GM19023 (cell line): ENCODE measurements at regions not wholly inside any gene's neighbourhood (a gene's known extent, or its start where the extent isn't known, plus 50 kb on each side); places are given as distances from the start of the nearest gene placed in this dataset.

Source experiments
- ATAC-seq: cut with Tn5 transposase; IDR thresholded peaks from one replicate; pipeline ENCODE4 v1.9.1; 2021; ENCODE audit warnings: mild to moderate bottlenecking, moderate library complexity; ENCODE audit not compliant: unreplicated experiment

DNA sequence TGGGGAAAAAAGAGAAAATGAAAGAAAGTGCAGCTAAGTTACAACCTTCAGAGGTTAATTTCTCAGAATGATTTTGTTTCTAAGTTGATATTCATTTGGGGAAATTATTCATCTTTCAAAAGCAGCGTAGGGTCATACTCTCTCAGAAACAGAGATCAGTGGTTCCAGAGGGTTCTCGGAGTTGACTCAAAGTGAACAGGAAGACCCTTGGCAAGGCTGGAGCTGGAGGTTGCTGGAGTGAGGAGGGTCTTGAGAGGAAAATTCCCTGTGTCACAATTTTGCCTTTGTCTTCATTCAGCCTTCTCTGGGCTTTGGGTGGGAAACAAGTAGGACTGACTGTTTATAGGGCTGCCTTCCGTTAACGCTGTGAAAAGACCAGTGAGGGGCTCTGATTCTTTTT lies 168.2 kb downstream of the ICOS start:
- ATAC-seq, result no peak

DNA sequence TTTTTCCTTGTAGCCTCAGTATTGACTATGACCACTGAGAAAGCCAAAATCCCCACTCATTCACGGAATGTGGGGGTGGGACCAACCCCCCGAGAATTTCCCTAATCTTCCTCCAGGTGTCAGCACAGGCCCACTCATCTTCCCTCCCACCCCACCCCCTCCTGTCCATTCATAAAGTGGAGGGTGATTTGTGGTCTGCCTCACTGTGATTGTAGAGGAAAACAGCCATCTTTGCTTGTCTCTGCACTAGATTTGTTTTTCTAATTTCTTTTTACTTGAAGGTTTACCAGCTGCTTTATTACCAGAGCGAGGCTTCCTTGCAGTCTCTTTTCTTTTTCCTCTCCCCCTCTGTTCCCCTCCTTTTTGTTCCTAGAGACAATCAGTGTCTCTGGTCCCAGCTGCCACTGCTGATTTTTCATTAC lies 171.8 kb downstream of the ICOS start:
- ATAC-seq, result no peak

DNA sequence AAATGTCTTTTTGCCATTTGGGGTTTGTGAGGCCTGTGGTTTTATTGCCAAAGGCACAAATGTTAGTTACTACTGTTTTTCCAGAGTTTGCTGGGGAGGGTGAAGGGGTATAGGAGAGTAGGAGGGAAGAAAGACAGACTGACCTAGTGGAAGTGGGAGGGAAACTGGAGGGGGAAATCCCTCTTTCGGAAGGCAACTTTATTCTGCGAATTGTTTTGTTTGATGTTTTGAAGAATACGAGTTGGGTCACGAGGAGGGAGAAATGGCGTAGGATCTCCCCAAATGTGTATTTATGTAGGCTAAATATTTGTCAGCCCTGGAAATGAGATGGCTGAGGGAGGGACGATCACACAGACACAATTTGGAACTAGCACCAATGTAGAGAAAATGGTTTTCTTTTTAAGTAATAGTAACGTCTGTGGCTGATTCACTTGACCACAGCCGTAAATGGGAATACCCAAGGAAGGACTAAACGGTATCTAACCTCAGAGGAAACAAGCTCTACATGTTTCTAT lies 172.3 kb downstream of the ICOS start:
- ATAC-seq, result no peak

DNA sequence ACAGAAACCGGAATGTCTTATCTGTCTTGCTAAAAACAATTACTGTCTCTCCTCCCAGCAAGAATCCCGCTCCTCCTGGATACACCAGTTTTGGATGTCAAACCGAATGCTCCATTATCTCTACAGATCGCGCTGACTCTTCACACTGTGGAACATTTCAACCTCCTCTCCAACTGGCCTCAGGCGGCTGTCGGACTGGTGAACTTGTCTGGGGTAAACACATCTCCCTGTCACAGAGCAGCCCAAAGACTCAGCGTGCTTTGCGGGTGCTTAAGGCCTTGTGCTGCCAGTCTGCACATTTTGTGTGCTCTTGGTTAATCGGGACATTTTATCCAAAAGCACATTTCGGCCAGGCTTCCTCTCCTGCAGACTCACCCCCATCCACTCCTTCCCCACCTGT lies 173.1 kb downstream of the ICOS start:
- no peak for ATAC-seq

DNA sequence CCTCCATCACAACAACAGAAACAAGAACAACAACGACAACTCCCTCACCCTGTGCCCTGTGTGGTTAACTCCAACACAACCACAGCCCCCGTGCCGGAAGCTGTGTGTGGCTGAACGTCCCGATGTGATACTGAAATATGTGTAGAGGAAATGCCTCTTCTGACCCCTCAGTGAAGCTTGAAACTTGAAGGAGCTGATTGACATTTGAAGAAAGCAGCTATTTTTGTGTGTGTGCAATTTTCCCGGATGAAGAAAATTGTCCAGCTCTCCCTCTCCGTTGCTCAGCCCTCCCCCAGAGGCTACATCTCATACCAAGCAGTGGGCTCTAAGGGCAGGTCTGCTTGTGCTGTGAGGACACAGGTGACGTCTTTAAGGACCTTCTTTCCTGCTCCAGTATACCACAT lies 173.8 kb downstream of the ICOS start:
- peak; percentile 88 for ATAC-seq

DNA sequence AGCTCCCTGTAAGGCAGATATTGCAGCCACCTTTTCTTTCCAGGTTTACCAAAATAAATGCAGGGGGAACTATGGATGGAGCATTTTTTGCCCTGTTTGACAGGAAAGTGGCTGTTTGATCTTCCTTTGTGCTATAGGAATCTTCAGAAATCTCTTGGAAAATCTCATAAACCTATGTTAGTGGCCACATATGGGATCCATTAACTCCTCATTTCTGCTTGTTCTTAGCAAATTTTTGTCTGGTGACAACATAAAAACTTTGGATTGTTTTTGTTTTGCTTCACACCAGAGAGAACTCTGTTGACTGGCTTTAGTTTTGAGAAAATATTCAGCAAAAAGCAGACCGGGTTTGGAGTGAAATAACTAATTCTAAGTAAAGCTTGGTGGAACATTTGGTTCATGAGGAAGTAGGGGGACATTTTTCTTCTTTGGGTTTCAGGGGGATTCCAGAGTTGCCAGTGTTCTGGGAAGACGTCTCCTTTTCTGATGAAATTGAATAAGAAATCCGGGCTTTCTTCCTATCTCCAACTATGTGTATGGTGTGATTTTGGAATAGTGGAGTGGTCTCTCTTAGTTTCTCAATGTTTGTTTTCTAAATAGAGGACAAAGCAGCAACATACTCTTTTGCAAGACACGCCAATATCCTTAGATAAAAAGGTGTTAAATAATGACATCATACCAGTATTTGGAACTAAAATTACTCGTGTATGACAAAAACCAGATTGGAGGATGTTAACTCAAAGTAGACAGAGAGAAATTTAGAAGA lies 174.4 kb downstream of the ICOS start:
- ATAC-seq, result no peak

DNA sequence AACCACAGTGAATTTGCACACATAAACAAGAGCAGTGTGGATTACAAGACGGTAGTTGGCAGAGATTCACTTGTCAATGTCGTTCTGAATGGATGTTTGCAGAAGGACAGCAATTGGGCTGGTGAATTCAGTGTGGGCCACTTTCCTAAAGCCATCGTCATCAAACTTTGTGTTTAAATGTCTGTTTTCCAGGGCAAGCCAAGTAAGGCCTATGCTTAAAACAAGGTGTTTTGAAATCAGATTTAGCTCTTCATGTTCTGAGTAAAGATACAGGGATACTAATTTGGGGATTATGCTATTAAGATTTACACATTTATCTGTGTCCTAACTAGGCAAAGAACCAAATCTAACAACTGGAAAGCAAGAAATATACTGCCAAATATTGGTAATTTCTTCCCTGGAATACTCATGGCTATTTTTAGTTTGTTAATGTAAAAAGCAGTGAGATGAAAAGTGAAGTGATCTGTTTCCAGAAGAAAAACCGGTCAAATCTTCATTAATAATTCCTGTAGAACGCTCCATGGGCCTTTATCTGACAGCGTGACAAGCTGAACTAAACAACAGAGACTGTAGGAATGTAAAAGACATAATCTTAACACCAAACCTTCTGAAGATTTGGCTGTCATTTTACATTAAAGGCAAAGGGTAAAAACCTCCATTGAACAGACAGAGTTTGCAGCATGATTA lies 175.7 kb downstream of the ICOS start:
- ATAC-seq, result no peak

DNA sequence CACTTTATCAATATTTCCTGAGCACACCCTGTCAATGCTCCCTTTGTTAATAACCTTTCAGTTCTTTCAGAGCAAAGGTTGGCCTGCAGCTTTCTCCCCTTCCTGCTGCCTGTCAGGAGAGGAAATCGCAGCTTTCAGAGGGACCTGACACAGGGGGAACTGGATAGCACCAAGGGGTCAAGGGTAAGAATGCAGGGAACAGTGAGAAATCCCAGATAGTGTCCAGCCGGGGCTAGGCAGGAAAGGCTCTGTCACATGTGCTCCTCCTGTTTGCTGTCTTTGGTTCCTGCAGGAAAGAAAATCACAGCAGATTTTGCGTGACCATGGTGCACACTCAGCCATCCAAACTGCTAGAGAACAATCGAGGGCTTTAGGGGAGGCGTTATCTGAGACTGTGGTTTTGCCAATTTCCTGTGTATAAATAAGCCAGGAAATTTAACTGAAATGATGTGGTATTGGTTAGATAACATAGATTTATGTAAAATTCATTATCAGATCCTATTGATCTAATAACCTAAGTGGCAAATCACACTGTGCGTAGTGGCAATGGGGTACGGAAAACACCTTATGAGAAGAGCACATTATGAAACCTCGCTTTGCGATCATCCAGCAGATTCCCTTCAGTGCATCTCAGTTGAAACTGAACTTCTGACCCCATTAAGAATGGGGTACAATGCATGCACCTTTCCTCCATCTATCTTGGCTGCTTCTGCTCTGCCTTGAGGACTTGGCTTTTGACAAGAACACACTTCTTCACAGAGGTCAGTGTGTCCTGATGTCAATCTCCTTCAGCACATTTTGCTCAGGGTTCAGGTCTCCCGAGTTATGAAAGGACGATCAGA lies 178.0 kb downstream of the ICOS start:
- ATAC-seq, result no peak

DNA sequence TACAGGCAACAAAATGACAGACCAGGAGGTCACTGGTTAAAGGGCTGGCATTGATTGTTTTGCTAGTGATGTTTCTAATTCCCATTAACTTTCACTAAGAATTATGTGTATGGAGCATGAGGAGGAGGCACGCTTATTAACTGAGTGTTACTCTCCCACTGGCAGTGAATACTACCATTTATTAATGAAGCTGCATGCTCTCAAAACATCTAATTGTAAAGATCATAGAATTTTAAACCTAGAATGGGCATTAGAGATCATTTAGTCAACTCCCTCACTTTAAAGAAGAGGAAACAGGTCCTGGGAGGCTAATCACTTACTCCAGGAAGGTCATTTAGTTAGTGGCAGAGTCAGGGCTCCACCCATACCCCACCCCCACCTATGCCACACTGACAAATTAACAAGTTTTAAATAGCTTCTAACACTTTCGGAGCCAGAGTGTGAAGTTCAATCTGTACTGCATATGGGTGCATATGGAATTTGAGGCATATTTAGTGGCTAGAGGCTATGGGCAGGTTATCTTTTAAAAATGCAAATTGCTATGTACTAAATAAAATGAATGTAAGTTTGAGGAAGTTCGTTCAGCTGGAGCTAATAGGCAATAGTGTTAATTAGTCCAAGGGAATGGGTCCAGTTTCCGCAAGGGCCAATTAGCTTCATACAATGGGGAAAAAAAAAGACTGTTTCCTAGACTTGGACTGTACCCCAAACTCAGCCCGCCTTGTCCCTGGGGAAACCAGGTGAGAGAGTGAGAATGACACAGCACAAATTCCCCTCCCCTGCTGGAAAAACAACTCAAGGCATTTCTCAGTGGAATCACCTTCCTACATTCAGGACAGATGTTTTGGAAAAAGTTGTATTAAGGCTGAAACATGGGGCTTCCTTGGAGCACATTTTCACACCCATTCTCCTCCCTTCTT lies 178.8 kb downstream of the ICOS start:
- ATAC-seq, result no peak

DNA sequence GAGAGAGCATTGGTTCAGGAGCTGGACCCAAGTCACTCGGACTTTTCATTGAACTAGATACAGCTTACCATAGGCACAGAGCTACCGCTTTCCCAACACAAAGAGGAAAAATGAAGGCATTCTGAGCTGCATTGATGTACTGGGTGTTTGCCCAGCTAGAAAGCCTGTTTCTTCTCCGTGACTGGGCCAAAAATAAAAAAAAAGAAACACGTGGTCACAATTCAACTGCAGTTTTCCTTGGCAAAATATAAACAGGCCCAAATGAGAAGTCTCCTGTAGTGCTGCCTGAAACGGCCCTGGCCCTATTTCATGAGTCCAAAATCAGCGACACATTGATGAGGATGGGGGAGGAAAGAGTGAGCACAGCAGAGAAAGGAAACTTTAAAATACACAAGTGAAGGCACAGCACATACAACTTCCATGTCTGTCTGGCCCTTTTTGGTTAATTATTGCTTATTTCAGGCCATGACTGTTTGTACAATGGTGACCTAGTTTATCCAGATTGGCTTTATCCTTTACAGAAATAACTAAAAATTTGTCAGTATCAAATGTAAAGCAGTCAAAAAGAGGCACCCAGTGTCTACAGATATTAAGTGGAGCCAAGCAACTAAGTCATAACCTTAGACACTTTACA lies 179.7 kb downstream of the ICOS start:
- no peak for ATAC-seq

DNA sequence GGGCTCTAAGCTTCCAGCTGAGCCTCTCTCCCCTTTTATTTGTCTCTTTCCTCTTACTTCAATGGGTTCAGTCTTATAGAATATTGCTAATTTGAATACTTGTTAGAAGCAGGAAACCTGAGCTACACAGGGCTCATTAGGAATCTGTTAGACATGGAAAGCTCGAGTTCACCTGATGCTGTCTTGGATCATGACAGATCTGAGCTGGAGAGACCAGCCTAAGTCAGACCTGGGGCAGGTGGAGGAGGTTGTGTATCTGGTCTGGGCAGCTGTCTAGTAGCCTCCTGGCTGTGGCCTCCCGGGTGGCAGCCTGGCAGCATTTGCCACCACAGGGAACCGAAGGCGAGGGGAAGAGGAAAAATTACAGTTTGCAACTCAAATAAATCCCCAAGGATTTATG lies 185.9 kb downstream of the ICOS start:
- ATAC-seq, result no peak

DNA sequence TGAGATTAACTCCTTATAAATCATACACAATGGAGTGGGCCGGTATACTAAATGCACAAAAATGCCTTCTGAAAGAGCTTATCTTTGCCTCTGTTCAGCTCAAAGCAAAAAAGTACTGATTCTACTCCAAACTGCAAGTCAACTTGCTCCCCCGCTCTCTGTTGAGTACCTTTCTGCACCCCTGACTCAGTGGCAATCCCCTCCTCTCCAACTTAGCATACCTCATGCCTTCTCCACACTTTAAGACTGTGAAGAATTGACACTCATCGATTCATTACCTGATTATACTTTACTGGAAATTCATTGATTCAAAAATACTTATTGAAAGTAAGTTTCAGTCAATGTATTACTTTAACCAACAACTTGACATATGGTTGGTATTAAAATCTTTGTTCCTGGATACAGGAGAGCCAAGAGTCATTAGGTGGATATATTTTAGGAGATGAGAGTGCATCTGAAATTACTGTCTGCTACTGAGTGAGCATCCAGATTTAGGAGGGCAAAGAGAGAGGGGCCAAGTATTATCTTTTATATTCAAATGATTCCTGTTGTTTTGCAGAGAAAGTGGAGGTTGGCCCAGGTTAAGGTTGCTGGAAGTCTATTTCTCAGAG lies 187.7 kb downstream of the ICOS start:
- no peak for ATAC-seq

DNA sequence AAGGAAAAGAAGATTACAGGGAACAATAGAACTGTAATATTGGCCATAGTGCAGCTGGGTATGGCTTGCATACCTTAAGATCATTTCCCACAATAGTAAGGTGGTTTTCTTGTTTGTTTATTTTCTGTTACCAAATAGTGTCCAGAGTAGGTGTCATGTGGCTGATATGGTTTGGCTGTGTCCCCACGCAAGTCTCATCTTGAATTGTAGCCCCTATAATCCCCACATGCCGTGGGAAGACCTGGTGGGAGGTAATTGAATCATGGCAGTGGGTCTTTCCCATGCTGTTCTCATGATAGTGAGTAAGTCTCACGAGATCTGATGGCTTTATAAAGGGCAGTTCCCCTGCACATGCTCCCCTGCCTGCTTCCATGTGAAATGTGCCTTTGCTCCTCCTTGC lies 190.1 kb downstream of the ICOS start:
- ATAC-seq, result no peak

DNA sequence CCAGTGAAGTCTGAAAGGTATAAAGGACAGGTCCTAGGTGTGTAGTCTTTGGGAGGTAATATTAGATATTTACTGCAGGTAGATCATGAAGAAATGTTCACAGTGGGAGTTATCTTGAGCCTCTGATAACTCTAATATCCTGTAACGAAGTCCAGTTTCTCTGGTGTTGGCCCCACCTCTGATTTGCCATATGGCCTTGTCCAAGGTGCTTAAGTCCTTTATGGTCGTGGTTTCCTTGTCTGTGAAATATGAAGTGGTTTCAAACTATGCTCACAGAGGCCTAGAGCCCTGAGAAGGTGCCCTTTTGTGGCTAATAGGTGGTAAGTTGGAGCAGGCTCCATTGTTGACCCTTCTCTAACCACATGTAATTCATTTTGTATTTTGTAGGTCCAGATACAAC lies 190.7 kb downstream of the ICOS start:
- no peak for ATAC-seq

DNA sequence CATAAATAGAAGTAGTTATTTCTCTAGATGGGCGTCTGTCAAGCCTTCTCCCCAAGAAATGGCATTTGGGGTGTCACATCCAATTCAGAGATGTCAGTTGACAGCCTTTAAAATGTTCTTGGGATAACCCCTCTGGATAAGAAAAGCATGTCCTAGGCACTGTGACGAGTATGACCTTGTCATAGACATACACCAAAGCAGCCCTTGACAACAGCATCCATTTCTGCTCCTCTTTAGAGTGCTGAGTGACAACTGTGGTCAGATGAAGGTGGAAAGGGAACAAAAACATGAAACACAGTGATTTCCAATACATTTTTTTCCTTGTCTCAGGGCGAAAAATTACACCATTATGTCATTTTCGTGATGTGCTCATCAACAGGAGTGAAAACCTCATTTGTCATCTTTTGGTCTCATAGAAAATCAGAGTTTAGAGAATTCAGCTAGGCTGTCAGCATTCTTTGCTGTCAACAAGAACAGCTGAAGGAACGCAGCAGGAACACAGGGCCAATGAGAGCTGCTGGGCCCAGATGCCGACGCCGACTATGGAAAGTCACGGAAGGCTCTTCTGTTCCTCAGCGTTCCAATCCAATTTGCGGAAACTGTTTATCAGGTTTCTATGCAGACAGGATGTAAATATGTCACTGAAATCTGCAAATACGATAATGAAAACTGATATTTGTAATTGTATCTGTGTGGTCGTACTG lies 193.2 kb downstream of the ICOS start:
- no peak for ATAC-seq

DNA sequence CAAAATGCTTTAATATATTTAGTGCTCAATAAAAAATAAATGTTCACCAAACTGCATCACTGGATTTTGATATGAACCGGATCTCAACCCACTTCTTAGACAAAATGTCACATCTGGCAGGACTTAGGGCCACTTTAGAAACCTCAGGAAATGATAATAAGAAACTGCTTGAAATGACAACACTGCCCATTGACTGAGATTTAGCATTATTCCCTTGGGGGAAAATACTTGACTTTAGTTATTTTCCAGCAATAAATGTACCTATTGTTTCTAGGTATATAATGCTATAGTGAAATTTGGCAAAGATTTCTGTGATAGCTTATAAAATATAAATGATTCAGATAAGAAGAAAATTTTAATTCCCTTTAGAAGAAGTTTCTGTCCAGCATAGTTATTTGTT lies 195.1 kb downstream of the ICOS start:
- no peak for ATAC-seq

DNA sequence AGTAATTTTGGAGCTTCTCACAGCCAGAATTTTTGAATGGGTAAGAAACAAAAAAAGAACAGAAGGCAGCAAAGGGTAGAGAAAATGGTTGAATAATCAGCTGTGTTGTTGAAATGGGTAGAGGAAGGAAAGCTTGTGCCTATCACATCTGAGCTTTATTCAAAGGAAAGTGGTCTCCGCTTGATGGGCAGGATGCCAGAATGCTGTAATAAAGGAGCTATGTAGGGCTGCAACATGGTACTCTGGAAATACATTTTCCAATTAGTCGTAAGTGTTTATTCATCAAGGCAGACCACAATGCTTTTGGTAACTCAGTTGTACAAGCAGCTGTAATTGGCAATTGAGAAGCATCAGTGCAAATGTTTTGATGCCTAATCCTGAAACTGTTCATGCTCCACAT lies 196.9 kb downstream of the ICOS start:
- ATAC-seq, result no peak

DNA sequence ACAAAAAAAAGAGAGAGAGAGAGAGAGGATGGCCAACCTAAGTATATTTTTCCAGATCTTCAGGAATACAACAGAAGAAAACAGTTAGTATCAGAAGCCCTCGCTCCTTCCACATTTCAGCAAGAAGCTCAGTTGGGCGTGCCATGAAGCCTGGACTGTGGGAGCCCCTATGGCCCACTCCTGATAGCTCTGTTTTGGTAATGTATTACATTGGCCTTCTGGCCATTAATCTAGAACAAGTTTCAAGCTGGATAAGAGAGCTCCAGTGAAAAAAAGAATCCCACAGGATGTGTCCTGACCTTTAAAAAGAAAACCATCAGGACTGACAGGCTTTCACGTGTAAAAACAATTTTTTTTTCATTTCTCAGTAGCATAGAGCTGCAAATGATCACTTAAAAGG lies 197.9 kb downstream of the ICOS start:
- no peak for ATAC-seq

DNA sequence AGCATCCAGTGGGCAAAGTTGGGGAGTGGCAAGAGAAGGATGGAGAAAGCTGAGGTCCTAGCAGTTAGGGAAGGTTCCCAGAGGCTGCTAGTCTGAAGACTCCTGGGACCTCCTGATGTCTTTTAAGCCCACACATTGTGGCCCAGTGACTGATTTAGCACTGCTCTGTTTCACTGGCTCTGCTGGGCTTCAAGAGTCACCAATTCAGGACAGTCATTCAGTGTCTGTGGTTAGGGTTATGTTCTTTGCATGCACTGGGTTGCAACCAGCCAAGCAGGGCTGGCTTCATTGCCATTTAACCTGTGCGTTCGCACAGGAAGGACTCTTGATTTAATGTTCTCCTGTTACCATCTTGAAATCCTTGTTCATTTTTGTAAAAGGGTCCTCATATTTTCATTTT lies 199.2 kb downstream of the ICOS start:
- ATAC-seq, result no peak
